ENCODE measurements at regions not wholly inside any gene's neighbourhood (a gene's known extent, or its start where the extent isn't known, plus 50 kb on each side); places are given as distances from the start of the nearest gene placed in this dataset.

DNA sequence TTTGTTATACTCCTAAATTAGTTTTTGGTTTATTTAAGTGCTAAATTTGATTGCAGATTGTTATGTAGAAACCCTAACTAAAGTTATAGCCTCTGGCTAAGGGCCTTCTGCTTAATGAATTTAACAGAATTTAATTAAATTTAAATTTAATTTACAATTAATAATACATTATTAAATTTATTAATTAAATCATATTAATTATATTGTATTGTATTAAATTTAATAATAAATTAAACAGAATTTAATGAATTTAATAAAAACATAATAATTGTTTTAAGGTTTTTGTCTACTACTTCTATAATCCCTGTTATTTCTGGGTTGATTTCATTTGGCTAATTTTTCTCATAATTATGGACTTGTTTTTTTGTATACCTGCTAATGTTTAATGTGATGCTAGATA, 141.9 kb upstream of the TECRL start:
- DNase-seq, result no peak

DNA sequence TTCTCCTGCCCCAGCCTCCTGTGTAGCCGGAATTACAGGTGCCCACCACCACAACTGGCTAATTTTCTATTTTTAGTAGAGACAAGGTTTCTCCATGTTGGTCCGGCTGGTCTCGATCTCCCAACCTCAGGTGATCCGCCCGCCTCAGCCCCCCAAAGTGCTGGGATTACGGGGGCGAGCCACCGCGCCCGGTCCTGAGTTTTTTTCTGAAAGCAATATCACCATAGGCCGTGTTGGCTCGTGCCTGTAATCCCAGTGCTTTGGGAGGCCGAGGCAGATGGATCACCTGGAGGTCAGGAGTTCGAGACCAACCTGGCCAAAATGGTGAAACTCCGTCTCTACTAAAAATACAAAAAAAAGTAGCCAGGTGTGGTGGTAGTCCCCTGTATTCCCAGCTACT, 136.3 kb upstream of the TECRL start:
- DNase-seq, result no peak

DNA sequence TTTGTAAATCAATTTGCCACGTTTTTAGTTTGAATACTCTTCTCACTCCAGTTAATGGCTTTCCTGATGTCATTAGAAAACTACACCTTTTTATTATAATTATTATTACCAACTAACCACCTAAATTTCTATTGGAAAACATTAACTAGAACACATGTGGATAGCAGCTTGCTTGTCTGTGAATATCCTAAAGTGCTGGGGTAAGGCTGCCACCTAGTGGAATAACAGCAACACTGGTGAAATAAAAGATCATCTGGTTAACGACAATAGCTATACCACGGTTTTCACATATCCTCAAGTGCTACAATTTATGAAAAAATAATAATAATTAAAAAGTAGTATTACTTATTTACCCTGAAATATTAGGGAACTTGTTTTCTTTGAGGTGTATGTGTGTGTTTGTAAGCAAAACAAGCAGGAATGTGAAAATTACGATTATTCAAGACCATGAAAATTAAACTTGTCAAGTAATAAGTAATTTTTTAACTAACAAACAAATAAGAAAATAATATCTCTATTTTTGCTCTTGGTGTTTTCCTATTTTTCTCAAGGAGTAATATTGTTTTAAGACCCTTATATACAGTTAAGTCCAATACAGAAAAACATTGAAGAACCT, 130.1 kb upstream of the TECRL start:
- peak; percentile 81 for DNase-seq

DNA sequence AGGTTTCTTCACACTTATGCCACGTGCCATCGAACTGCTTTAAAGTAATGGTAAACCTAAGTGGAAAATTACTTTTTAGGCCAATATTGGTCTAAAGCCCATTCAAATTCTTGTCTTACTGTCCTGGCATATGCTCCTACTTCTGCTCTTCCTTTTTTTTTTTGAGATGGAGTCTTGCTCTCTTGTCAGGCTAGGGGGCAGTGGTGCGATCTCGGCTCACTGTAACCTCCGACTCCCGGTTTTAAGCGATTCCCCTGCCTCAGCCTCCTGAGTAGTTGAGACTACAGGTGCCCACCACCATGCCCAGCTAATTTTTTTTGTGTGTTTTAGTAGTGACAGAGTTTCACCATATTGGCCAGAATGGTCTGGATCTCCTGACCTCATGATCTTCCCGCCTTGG, 129.0 kb upstream of the TECRL start:
- DNase-seq, result no peak

DNA sequence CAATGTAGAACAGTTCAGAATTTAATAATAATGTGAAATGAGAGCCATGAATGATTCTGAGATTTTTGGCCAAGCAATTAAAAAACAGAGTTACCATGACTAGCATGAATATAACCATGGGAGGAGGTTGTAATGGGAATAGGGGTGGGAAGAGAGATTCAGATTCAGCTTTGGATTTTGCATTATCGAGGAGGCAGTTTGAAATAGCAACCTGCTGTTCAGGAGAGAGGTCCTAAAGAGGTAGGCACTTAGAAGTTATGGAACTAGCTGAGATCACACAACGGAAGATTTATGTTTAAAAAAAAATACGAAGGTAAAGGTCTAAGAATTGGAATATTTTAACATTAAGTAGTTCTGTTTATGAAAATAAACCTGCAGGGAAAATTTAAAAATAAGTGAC, 124.4 kb upstream of the TECRL start:
- no peak for DNase-seq

DNA sequence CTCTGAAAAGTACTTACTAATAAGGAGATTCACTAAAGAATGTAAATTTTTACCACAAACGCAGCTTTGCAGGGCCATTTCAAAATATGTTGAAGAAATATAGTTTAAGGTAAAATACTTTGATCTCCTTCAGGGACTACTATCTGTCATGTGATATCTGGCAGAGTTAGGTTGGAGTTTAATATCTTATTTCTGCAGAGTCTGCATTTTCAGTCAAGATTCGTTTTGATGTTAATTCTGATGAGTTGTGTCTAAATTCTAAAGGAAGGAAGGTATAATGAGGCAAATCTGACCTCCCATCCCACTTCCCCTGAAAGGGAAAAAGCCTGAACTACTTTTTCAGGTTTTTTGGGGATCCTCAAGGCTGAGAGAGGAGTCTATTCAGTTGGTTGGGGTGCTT, 123.9 kb upstream of the TECRL start:
- no peak for DNase-seq

DNA sequence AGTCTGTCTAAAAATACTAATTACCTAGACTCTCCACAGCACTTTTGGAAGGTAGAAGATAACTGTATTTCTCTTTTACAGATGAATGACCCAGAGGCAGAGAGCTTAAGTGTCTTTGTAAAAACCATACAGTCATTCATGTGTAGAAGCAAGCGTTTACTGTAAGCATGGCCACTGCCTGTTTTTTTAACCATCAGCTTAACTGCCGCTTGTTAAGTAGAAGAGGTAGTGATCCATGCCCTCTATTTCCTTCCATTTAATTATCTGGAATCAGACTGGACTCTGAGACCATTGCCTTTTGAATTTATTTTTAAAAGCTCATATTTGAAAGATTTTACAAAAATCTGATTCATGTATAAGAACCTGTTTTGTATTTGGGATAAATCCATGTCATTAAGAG, 111.2 kb upstream of the TECRL start:
- DNase-seq, result no peak

DNA sequence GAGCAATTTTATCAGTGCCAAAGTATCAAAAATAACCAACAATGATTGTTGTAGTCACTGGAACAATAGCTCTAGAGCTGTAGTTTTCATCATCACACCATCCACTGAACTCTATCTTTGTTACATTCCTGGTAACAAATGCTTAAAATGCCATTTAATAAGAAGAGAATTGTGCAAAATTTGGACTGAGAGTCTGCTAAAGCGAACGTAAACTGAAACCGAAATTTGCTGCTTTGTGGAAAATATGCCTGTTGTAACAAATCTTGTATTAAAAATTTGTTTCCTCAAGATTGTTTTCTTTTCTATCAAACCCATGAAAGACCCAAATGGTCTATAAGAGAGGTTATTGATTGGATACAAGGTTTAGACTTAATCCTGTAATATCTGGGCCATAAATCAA, 109.3 kb upstream of the TECRL start:
- DNase-seq, result no peak

DNA sequence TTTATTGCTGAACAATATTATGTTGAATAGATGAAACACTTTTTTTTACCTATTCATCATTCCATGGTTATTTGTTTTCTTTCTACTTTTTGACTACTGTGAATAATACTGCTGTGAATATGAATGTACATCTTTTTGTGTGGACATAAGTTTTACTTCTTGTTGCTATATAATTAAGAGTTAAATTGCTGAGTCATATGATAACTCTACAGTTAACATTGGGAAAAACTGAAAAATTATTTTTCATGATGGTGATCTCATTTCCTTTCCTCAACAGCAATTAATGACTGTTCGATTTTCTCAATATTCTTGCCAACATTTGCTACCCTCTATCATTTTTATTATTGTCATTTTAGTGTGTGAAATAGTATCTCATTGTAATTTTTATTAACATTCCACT, 106.9 kb upstream of the TECRL start:
- DNase-seq, result no peak

DNA sequence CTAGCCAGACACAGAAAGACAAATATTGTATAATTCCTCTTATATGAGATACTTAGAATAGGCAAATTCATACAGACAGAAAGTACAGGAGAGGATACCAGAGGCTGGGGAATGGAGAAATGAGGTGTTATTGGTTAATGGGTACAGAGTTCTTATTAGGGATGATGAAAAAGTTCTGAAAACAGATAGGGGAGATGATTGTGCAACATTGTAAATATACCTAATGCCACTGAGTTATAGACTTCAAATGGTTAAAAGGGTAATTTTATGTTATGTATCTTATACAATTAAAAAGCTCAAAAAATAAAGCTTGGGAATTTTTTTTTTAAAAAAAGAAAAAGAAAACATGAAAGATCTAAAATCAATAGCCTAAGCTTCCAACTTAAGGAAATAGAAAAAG, 98.8 kb upstream of the TECRL start:
- DNase-seq, result no peak

DNA sequence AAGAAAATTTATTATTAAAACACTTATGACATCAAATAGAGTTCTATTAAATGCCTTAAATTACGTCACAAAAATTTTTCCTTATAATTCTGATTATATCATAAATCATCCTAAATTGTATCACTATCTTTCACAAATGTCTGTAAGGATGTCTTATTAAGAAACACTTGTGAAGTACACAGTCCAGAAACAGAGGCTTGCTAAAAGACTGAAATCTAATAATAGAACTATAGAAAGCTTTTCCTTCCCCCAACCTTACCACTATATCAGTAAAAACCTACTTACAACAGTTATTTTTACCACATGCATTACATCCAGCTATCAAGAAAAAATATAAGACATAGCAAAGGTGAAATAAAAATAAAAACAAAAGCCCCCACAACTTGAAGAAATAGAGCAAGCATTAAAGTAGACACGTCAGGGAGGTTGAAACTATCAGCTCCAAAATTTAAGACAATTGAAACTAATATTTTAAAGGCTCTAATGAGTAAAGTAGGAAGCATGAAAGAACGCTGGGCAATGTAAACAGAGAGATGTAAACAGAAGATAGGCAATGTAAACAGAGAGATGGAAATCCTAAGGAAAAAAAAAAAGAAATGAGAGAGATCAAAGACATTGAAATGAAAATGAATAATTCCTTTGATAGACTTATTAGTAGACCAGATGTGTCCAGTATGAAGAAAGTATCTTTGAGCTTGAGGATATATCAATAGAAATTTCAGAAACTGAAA, 94.9 kb upstream of the TECRL start:
- DNase-seq, result no peak

DNA sequence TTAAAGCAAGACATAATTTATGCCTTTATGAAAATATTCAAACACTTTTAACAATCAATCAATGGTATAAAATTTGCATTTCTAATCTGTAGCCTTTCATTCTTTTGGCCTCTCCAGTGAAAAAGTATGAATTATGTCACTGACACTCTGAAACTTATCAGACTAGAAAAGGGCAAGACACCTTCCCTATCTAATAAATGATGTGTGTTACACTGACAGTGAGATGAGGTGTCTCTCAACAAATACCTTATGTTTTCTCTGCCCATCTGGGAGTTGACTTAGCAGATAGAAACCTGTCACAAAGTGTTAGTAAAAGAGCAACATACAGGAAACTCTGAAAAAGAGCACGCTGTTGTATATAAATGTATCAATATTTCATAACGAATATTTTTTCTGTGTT, 94.2 kb upstream of the TECRL start:
- no peak for DNase-seq

DNA sequence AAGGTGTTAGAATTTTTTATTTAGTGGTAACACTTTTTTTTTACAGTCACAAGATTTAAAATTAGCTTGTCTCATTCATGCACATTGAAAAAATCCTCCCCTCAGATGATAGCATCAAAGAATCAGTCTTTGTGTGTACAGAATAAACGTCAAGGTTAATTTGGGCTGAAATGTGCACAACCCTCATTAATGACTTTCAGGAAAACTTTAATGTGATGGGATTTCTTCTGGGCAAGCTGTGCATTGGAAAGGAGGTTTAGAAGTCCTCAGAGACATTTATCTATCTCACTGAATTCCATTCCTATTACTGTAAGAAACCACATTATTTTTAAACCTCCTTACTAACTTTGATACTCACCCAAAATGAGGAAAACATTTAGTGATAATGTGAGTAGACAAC, 88.2 kb upstream of the TECRL start:
- DNase-seq, result no peak

DNA sequence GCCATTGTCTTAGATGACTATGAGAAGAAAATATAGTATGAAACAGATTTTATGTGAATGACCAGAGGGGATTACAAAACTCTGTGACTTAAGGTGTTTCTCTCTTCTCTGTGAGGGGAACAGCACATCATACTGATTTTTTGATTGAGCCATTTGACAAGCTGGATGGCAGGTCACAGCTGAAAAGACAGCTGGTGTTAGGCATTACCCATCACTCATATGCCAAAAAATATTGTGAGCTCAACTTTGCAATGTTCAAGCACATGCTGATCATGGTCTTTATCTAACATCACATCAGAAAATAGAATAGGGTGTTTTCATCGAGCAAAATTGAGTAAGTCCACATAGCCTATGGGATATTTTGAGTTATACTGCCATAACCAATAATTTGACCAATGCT, 86.7 kb upstream of the TECRL start:
- DNase-seq, result peak; percentile 56

DNA sequence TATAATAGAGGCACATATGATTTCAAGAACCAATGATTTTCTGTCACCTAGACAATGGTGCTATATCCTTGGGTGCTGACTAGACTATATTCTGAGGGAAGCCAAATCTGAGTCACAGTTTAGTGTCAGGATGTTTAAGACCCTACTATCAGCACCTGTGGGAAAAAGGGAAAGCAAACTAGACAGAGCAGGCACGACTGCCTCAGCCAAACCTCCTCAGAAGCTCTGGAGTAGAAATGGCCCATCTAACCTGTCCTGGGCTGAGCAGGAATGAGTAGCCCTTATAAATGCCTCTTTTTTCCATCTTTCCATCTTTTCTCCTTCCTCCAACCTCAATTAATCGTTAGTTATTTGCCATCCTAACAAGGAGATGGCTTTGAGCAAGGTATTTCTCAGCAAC, 80.4 kb upstream of the TECRL start:
- no peak for DNase-seq

DNA sequence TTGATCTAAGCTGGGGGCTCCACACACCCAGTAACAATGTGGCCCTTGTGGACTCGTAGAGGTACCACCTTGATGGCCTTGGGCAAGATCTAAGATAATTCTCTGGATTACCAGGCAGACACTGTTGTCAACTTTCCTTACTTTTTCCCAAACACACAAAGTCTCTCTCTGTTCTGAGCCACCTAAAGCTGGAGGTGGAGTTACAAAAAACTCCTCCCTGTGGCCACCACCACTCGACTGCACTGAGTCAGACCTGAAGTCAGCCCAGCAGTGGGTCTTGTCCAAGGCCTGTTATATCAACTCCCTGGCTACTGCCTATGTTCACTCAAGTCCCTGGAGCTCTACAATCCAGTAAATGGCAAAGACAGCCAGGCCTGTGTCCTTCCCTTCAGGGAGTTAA, 70.1 kb upstream of the TECRL start:
- DNase-seq, result no peak

DNA sequence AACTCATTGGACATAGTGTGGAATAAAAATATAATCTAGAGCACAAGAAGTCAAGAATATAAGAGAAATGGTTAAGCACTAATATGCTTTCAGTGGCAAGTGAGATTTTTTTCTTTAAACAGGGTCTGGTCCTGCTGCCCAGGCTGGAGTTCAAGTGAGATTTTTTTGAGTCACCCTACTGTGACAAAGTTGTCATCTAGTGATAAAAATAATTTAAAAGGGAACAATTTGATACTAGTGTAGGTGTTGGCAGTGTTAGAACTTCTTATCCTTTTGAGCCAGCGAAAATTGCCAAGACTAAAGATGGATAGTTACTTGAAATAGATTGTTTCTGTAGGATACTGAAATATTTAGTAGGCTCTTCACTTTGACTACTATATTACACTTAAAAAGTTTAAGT, 67.9 kb upstream of the TECRL start:
- DNase-seq, result no peak

DNA sequence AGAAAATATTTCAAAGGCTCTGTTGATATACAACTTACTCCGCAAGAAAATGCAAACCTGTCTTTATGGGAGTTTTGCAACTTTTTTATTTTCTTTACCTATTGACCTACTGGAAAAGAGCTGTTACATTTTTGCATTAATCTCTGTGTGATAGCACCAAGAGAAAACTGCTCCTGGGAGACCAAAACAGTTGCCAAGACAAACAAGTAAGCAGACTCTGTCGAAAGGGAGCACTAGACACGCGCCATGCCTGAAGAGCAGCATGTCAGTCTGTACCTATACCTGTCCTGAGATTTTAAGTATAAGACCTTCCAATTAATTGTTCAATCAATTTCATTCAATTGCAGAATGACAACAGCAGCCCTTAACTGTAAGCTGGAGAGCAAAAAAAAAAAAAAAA, 56.0 kb upstream of the TECRL start:
- DNase-seq, result no peak

DNA sequence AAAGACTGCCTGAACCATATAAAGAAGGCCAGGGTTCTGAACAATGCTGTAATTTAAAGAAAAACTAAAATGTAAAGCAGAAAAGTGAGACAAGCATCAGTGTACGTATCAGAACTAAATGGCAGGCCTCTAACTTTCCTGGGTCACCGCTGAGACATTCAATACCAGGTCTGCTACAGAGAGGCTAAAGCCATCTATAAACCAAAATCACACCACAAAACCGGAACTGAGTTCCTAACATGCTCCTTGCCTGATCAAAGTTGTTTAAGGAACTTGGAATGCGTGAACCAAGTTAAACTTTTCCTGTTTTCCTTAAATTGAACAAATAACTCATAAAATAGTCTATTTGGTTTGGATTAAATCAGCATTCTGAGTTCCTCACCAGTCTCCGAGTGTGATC, 55.3 kb upstream of the TECRL start:
- DNase-seq, result no peak

All from NCI-H1694 treated with DMSO at 0.1 percent for 48 hours (cell line).